Keratinocyte (primary cell): ENCODE measurements at regions not wholly inside any gene's neighbourhood (a gene's known extent, or its start where the extent isn't known, plus 50 kb on each side); places are given as distances from the start of the nearest gene placed in this dataset.

ENCODE experiments used
- CTCF ChIP-seq, 3 experiments: IDR thresholded peaks in 1 of 3; conservative IDR thresholded peaks in 1 of 3; optimal IDR thresholded peaks in 1 of 3; 2 replicates in 2 of 3; 3 replicates in 1 of 3; pipeline versions ENCODE3 to v1.5.1; 2011; ENCODE audit warnings: low read length in 3 of 3, mild to moderate bottlenecking in 3 of 3, moderate library complexity in 2 of 3, control low read depth in 1 of 3, inconsistent platforms in 1 of 3; ENCODE audit not compliant: insufficient read depth in 2 of 3; ENCODE audit errors: extremely low read depth in 1 of 3
- EZH2 ChIP-seq: IDR thresholded peaks from one replicate; pipeline ENCODE4 v1.6.1; 2012; ENCODE audit warnings: inconsistent platforms, mild to moderate bottlenecking, low read length, moderate library complexity

GRCh38 chr1:81144240-81144825 lies 656.4 kb upstream of the ADGRL2 start:
- TF ChIP-seq CTCF (optimal IDR thresholded peaks at IDR 0.05 in 1 of 3, IDR thresholded peaks at IDR 0.05 in 1 of 3, conservative IDR thresholded peaks at IDR 0.05 in 1 of 3; ENCODE audit: extremely low read depth in 1 of 3, insufficient read depth in 2 of 3, low read length in 3 of 3): no peak
- no peak for TF ChIP-seq EZH2
